ENCODE measurements at regions not wholly inside any gene's neighbourhood (a gene's known extent, or its start where the extent isn't known, plus 50 kb on each side); places are given as distances from the start of the nearest gene placed in this dataset.

DNA sequence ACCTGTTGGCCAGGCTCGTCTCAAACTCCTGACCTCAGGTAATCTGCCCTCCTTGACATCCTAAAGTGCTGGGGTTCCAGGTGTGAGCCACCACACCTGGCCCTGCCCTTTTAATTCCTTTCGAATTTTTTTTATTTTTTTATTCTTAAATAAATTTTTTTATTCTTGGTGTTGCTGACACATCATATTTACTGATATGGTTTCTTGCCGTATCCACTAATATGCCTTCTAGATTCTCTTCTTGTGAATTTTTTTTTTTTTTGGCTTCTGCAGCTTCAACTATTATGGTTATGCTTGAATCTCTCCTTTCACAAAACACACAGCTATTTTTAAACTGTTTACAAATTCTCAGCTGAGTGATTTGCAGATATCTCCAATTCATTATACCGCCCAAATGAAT is 353.4 kb upstream of the ADGRL3 start (continued):
- no peak for TF ChIP-seq ZNF592 (IDR thresholded peaks at IDR 0.05)
- no peak for TF ChIP-seq KAT2A (conservative IDR thresholded peaks at IDR 0.05; ENCODE audit: control insufficient read depth, low read depth, low read length)

GRCh38 chr4:60847614-60848013 is 352.5 kb upstream of the ADGRL3 start:
- DNase-seq (ENCODE audit: low read depth, low spot score) (no peak), ATAC-seq (no peak), FAIRE-seq (no peak)
- Histone ChIP-seq H2AFZ (ENCODE audit: control insufficient read depth, low read depth, low read length) (no peak overlapping the region), H3K9me3 (replicated peaks; ENCODE audit: control insufficient read depth, insufficient read depth, low read length) (no peaks in the 10 kb centered on the region), H3K36me3 (ENCODE audit: control insufficient read depth in 2 of 2, insufficient read depth in 2 of 2, low read length in 1 of 2) (no peaks in the 10 kb centered on the region), H3K79me2 (ENCODE audit: control insufficient read depth, insufficient read depth, low read length) (no peaks in the 10 kb centered on the region), H3K4me3 (no peak overlapping the region), H3K4me1 (ENCODE audit: control insufficient read depth, insufficient read depth, low read length) (no peaks in the 10 kb centered on the region), H3K27me3 (replicated peaks in 1 of 2; ENCODE audit: control insufficient read depth in 2 of 2, insufficient read depth in 2 of 2, low read length in 1 of 2) (no peaks in the 10 kb centered on the region), H4K20me1 (ENCODE audit: control insufficient read depth, insufficient read depth) (no peaks in the 10 kb centered on the region), H3K27ac (ENCODE audit: control insufficient read depth, insufficient read depth) (no peak overlapping the region), H3K9ac (ENCODE audit: control insufficient read depth, insufficient read depth, low read length) (no peak overlapping the region), H3K4me2 (ENCODE audit: control insufficient read depth, insufficient read depth) (no peak overlapping the region)
- ChIA-PET RAD21 (ENCODE audit: unreplicated experiment) (no interaction called here), SMC1A (ENCODE audit: uncharacterized antibody, unreplicated experiment) (no interaction called here), POLR2A (no interaction called here), CTCF (no interaction called here)
- no TSS peak for BruUV-seq (replicated peaks)
- intact Hi-C loops (cut with micrococcal nuclease; ENCODE audit: unreplicated experiment) = no loop called here
- no peak for TF ChIP-seq BCL11A (IDR thresholded peaks at IDR 0.05; ENCODE audit: low read depth, low read length)
- no peak for TF ChIP-seq NFIC (IDR thresholded peaks at IDR 0.05; ENCODE audit: low read depth, low read length)
- TF ChIP-seq JUND (IDR thresholded peaks at IDR 0.05; ENCODE audit: low read depth, low read length) = no peak
- no peak for TF ChIP-seq E2F4 (IDR thresholded peaks at IDR 0.05; ENCODE audit: low read depth, low read length)
- TF ChIP-seq POLR2A (IDR thresholded peaks at IDR 0.05; ENCODE audit: low read depth, low read length) = no peak
- TF ChIP-seq RAD51 (IDR thresholded peaks at IDR 0.05) = no peak
- TF ChIP-seq, protein P1, sequence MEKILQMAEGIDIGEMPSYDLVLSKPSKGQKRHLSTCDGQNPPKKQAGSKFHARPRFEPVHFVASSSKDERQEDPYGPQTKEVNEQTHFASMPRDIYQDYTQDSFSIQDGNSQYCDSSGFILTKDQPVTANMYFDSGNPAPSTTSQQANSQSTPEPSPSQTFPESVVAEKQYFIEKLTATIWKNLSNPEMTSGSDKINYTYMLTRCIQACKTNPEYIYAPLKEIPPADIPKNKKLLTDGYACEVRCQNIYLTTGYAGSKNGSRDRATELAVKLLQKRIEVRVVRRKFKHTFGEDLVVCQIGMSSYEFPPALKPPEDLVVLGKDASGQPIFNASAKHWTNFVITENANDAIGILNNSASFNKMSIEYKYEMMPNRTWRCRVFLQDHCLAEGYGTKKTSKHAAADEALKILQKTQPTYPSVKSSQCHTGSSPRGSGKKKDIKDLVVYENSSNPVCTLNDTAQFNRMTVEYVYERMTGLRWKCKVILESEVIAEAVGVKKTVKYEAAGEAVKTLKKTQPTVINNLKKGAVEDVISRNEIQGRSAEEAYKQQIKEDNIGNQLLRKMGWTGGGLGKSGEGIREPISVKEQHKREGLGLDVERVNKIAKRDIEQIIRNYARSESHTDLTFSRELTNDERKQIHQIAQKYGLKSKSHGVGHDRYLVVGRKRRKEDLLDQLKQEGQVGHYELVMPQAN (conservative IDR thresholded peaks at IDR 0.05) = no peak
- no peak for TF ChIP-seq BCLAF1 (IDR thresholded peaks at IDR 0.05)
- TF ChIP-seq FOS (IDR thresholded peaks at IDR 0.05; ENCODE audit: borderline replicate concordance, extremely low read depth, insufficient read length) = no peak
- in situ Hi-C loops (cut with MboI) = no loop called here
- WGBS (ENCODE audit: insufficient coverage, insufficient replicate concordance, low lambda C conversion rate, missing lambda C conversion rate) = 8% methylated on average over 4 of the region's 4 CpGs

Measured in GM12878 (cell line).